ENCODE measurements at regions not wholly inside any gene's neighbourhood (a gene's known extent, or its start where the extent isn't known, plus 50 kb on each side); places are given as distances from the start of the nearest gene placed in this dataset.

DNA sequence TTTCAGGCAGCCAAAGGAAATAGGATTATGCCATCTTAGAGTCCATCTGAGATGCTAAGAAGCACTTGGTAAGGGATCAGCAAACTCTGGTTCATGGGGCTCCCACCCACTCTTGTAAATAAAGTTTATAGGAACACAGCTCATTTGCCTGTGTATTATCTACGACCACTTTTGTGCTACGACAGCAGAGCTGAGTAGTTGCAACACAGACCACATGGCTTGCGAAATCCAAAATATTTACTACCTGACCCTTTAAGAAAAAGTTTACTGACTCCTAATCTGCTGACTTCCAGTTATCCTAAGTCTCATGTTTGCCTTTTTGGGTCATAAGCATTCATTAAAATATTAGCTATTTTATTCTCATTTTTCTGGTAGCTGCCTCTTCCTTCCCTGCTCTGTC lies 859.0 kb downstream of the QKI start:
- H3K4me3 ChIP-seq (ENCODE audit: low read length) = no peak overlapping the region
- no peaks in the 10 kb centered on the region for H3K27me3 Mint-ChIP-seq
- DNase-seq (no peak), ATAC-seq (ENCODE audit: poor library complexity) (no peak)
- no peaks in the 10 kb centered on the region for H3K27me3 ChIP-seq (ENCODE audit: control insufficient read depth in 1 of 2, insufficient read depth in 2 of 2, low read length in 2 of 2)
- no peaks in the 10 kb centered on the region for H3K4me1 Mint-ChIP-seq (ENCODE audit: low read depth)
- POLR2A ChIA-PET = no interaction called here
- H3K4me1 ChIP-seq (ENCODE audit: insufficient read depth, low read length) = no peaks in the 10 kb centered on the region
- TF ChIP-seq CTCF (IDR thresholded peaks at IDR 0.05) = no peak
- no peak overlapping the region for H3K27ac Mint-ChIP-seq
- no peaks in the 10 kb centered on the region for H3K36me3 Mint-ChIP-seq (ENCODE audit: low read depth)
- H3K9me3 ChIP-seq (ENCODE audit: control insufficient read depth in 1 of 2, insufficient read depth in 1 of 2, low read length in 2 of 2) = peaks cover 0 to 8% of the 10 kb centered on the region in 2 experiments
- CTCF ChIA-PET = no interaction called here
- no peak overlapping the region for H3K4me3 Mint-ChIP-seq
- H3K36me3 ChIP-seq (ENCODE audit: insufficient read depth, low read length) = no peaks in the 10 kb centered on the region
- intact Hi-C loops (cut with DNase I, micrococcal nuclease) = no loop called here
- no peak overlapping the region for H3K27ac ChIP-seq (ENCODE audit: low read depth in 1 of 2, low read length in 2 of 2)
- peaks cover 5% of the 10 kb centered on the region for H3K9me3 Mint-ChIP-seq

- ChIA-PET CTCF (no interaction called here), POLR2A (no interaction called here)
- H3K36me3 Mint-ChIP-seq (ENCODE audit: low read depth) = no peaks in the 10 kb centered on the region
- Histone ChIP-seq H3K36me3 (ENCODE audit: insufficient read depth, low read length) (no peaks in the 10 kb centered on the region), H3K4me3 (ENCODE audit: low read length) (no peak overlapping the region), H3K4me1 (ENCODE audit: insufficient read depth, low read length) (no peaks in the 10 kb centered on the region), H3K9me3 (ENCODE audit: control insufficient read depth in 1 of 2, insufficient read depth in 1 of 2, low read length in 2 of 2) (peaks cover 0 to 8% of the 10 kb centered on the region in 2 experiments), H3K27ac (ENCODE audit: low read depth in 1 of 2, low read length in 2 of 2) (no peak overlapping the region), H3K27me3 (ENCODE audit: control insufficient read depth in 1 of 2, insufficient read depth in 2 of 2, low read length in 2 of 2) (no peaks in the 10 kb centered on the region)
- no peak for TF ChIP-seq CTCF (IDR thresholded peaks at IDR 0.05)
- H3K9me3 Mint-ChIP-seq = no peaks in the 10 kb centered on the region
- H3K4me1 Mint-ChIP-seq (ENCODE audit: low read depth) = no peaks in the 10 kb centered on the region
- H3K27me3 Mint-ChIP-seq = no peaks in the 10 kb centered on the region
- no peak overlapping the region for H3K27ac Mint-ChIP-seq
- no peak overlapping the region for H3K4me3 Mint-ChIP-seq
- ATAC-seq (ENCODE audit: poor library complexity) = no peak
- intact Hi-C loops (cut with DNase I, micrococcal nuclease) = no loop called here
- DNase-seq = no peak
Observed at GRCh38 chr6:164266851-164267250, 852.3 kb downstream of the QKI start.

DNA sequence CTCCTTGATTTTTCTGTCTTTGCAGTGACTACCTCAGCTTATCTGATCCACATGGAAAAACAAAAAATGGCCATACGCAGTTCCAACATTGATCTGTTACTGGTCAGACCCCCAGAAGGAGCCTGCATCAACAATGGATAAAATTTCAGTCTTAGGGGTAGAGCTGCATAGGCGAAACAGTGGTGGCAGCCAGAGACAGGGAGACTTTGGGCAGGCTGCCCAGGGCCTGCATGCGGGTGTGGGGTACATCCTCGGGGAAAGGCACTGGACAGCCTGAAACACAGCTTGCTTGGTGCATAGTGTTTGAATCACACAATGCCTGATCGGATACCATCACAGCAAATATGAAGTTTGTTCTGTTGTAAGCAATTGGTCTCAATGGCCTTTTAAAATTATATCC lies 847.8 kb downstream of the QKI start:
- ChIA-PET CTCF (no interaction called here), POLR2A (no interaction called here)
- no peaks in the 10 kb centered on the region for H3K4me1 ChIP-seq (ENCODE audit: insufficient read depth, low read length)
- intact Hi-C loops (cut with DNase I, micrococcal nuclease) = no loop called here
- no peaks in the 10 kb centered on the region for H3K36me3 ChIP-seq (ENCODE audit: insufficient read depth, low read length)
- no peaks in the 10 kb centered on the region for H3K27me3 ChIP-seq (ENCODE audit: control insufficient read depth in 1 of 2, insufficient read depth in 2 of 2, low read length in 2 of 2)
- H3K27ac Mint-ChIP-seq = no peak overlapping the region
- H3K9me3 Mint-ChIP-seq = peaks cover 2% of the 10 kb centered on the region
- ATAC-seq (ENCODE audit: poor library complexity) = no peak
- no peak for TF ChIP-seq CTCF (IDR thresholded peaks at IDR 0.05)
- no peak for DNase-seq
- no peak overlapping the region for H3K27ac ChIP-seq (ENCODE audit: low read depth in 1 of 2, low read length in 2 of 2)
- no peak overlapping the region for H3K4me3 ChIP-seq (ENCODE audit: low read length)
- H3K36me3 Mint-ChIP-seq (ENCODE audit: low read depth) = no peaks in the 10 kb centered on the region
- H3K9me3 ChIP-seq (ENCODE audit: control insufficient read depth in 1 of 2, insufficient read depth in 1 of 2, low read length in 2 of 2) = no peaks in the 10 kb centered on the region
- no peak overlapping the region for H3K4me3 Mint-ChIP-seq
- no peaks in the 10 kb centered on the region for H3K27me3 Mint-ChIP-seq
- H3K4me1 Mint-ChIP-seq (ENCODE audit: low read depth) = no peaks in the 10 kb centered on the region

Data from CD4-positive, alpha-beta T cell (primary cell).